A673 (cell line): ENCODE measurements at regions not wholly inside any gene's neighbourhood (a gene's known extent, or its start where the extent isn't known, plus 50 kb on each side); places are given as distances from the start of the nearest gene placed in this dataset.

Experiments
- EZH2 ChIP-seq: fragments of 200-600 bp; sonication (generic); IDR thresholded peaks from 2 replicates; pipeline ENCODE4 v1.6.1; 2017; ENCODE audit warnings: borderline replicate concordance, low read depth, mild to moderate bottlenecking, mixed read lengths, antibody characterized with exemption, low read length; ENCODE audit not compliant: poor library complexity, severe bottlenecking
- TF ChIP-seq, protein P1 (sequence below): fragments of 300-800, 200-600 bp; sonication (generic); conservative IDR thresholded peaks from 2 replicates; pipeline ENCODE4 v1.5.1; 2017; ENCODE audit warnings: low read depth, mild to moderate bottlenecking, antibody characterized with exemption, low read length, moderate library complexity, mixed read lengths

DNA sequence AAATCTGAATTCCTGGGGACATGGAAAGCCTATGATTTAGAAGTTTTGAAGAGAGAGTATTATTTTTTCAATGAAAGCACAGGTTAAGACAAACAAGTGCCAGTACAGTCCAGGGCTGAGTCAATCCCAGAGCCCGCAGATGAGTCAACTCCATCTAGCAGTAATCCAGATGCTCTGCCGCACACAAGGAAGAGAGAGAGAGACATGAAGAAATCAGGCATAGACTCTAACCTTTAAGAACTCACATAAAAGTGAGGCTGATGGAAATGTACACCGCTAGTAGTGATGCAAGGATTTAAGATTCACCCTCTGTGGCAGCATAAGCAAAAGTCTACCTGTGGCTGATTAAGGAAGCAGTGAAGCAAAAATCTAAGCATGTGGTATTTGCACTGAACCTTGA, 651.5 kb downstream of the TNS3 start:
- no peak for TF ChIP-seq EZH2
- TF ChIP-seq, protein P1, sequence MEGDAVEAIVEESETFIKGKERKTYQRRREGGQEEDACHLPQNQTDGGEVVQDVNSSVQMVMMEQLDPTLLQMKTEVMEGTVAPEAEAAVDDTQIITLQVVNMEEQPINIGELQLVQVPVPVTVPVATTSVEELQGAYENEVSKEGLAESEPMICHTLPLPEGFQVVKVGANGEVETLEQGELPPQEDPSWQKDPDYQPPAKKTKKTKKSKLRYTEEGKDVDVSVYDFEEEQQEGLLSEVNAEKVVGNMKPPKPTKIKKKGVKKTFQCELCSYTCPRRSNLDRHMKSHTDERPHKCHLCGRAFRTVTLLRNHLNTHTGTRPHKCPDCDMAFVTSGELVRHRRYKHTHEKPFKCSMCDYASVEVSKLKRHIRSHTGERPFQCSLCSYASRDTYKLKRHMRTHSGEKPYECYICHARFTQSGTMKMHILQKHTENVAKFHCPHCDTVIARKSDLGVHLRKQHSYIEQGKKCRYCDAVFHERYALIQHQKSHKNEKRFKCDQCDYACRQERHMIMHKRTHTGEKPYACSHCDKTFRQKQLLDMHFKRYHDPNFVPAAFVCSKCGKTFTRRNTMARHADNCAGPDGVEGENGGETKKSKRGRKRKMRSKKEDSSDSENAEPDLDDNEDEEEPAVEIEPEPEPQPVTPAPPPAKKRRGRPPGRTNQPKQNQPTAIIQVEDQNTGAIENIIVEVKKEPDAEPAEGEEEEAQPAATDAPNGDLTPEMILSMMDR = no peak
